GM04504 (cell line): ENCODE measurements at regions not wholly inside any gene's neighbourhood (a gene's known extent, or its start where the extent isn't known, plus 50 kb on each side); places are given as distances from the start of the nearest gene placed in this dataset.
"Not testable (repeated sequence)": the region's sequence is repeated elsewhere in the genome, so short reads cannot be mapped to it uniquely, and the experiment has no call there.

ENCODE experiments used
- DNase-seq: peaks from one replicate; pipeline ENCODE4 v3.0.0-alpha.2; 2012; ENCODE audit warnings: low read depth

- not testable (repeated sequence) for DNase-seq
These were observed 135.6 kb downstream of the TRIM43 start for GRCh38 chr2:95727420-95727819.

GRCh38 chr2:95728878-95729596, 137.2 kb downstream of the TRIM43 start:
- peak; percentile 67 for DNase-seq

- no peak for DNase-seq
These were observed 137.8 kb downstream of the TRIM43 start for GRCh38 chr2:95729597-95729955.

GRCh38 chr2:95730813-95731212, 139.0 kb downstream of the TRIM43 start:
- DNase-seq = no peak

- no peak for DNase-seq
These were observed 143.4 kb downstream of the TRIM43 start for GRCh38 chr2:95734976-95735890.

GRCh38 chr2:95738301-95738700, 146.5 kb downstream of the TRIM43 start:
- no peak for DNase-seq

GRCh38 chr2:95752126-95752525, 160.3 kb downstream of the TRIM43 start:
- DNase-seq = not testable (repeated sequence)

GRCh38 chr2:95753812-95754211, 162.0 kb downstream of the TRIM43 start:
- not testable (repeated sequence) for DNase-seq

- DNase-seq = not testable (repeated sequence)
These were observed 162.4 kb downstream of the TRIM43 start for GRCh38 chr2:95754213-95754612.

- DNase-seq = not testable (repeated sequence)
These were observed 163.2 kb downstream of the TRIM43 start for GRCh38 chr2:95754819-95755563.

- not testable (repeated sequence) for DNase-seq
These were observed 164.3 kb downstream of the TRIM43 start for GRCh38 chr2:95755956-95756669.

GRCh38 chr2:95757988-95758387, 166.2 kb downstream of the TRIM43 start:
- no peak for DNase-seq

- DNase-seq = no peak
These were observed 167.9 kb downstream of the TRIM43 start for GRCh38 chr2:95759481-95760246.

GRCh38 chr2:95760806-95761525, 169.2 kb downstream of the TRIM43 start:
- DNase-seq = peak; percentile 56

GRCh38 chr2:95761556-95761955, 169.8 kb downstream of the TRIM43 start:
- no peak for DNase-seq

GRCh38 chr2:95762023-95763021, 170.5 kb downstream of the TRIM43 start:
- not testable (repeated sequence) for DNase-seq

GRCh38 chr2:95763074-95763473, 171.3 kb downstream of the TRIM43 start:
- DNase-seq = not testable (repeated sequence)

- DNase-seq = not testable (repeated sequence)
These were observed 173.2 kb downstream of the TRIM43 start for GRCh38 chr2:95764966-95765365.
